NT2/D1 (cell line): ENCODE measurements at regions not wholly inside any gene's neighbourhood (a gene's known extent, or its start where the extent isn't known, plus 50 kb on each side); places are given as distances from the start of the nearest gene placed in this dataset.

Experiments
- YY1 ChIP-seq: IDR thresholded peaks from 2 replicates; pipeline ENCODE4 v1.6.1; 2011; ENCODE audit not compliant: insufficient read length, insufficient read depth
- ZNF274 ChIP-seq: IDR thresholded peaks from 2 replicates; pipeline ENCODE4 v1.6.1; 2011; ENCODE audit warnings: mild to moderate bottlenecking, low read depth, low read length

DNA sequence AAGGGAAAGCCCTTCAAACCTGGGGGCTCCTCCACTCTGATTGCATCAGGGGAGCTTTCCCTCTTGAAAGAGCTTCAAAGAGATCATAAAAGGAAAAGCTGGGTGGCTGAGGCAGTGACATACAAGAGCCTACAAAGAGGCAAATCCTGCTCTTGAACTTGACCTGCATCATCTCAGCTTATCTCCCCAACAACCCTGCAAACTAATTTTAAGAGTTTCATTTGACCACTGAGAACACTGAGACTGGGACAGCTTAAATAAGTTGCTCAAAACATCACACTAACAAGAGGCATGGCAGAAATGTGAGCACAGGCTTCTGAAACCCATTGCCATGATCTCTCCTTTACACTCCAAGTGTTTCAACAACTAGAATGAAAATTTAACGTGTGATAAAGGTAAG, 101.6 kb upstream of the PPARGC1A start:
- TF ChIP-seq YY1, result no peak
- TF ChIP-seq ZNF274, result no peak
